ENCODE measurements at regions not wholly inside any gene's neighbourhood (a gene's known extent, or its start where the extent isn't known, plus 50 kb on each side); places are given as distances from the start of the nearest gene placed in this dataset.

- H3K9ac ChIP-seq (ENCODE audit: low read depth in 2 of 2, low read length in 2 of 2), result no peak overlapping the region
- intact Hi-C loops (cut with DNase I), result no loop called here
- no peak for DNase-seq
- no peak for TF ChIP-seq CTCF (IDR thresholded peaks at IDR 0.05)
- no peak overlapping the region for H3K27ac ChIP-seq
- H3K9me3 ChIP-seq, result no peaks in the 10 kb centered on the region
- H3K4me3 ChIP-seq, result no peak overlapping the region
- H3K27me3 ChIP-seq, result no peaks in the 10 kb centered on the region
- H3K36me3 ChIP-seq, result no peaks in the 10 kb centered on the region
- H3K4me1 ChIP-seq, result no peaks in the 10 kb centered on the region
These were observed 245.2 kb upstream of the PLEKHG7 start for GRCh38 chr12:92457458-92458180.

GRCh38 chr12:92452763-92453162 lies 250.0 kb upstream of the PLEKHG7 start:
- Histone ChIP-seq H3K4me1 (no peaks in the 10 kb centered on the region), H3K27me3 (no peaks in the 10 kb centered on the region), H3K9ac (ENCODE audit: low read depth in 2 of 2, low read length in 2 of 2) (no peak overlapping the region), H3K9me3 (no peaks in the 10 kb centered on the region), H3K4me3 (no peak overlapping the region), H3K27ac (no peak overlapping the region), H3K36me3 (no peaks in the 10 kb centered on the region)
- no peak for TF ChIP-seq CTCF (IDR thresholded peaks at IDR 0.05)
- intact Hi-C loops (cut with DNase I), result no loop called here
- DNase-seq, result no peak

- TF ChIP-seq CTCF (IDR thresholded peaks at IDR 0.05), result no peak
- intact Hi-C loops (cut with DNase I), result no loop called here
These were observed 256.7 kb upstream of the PLEKHG7 start for GRCh38 chr12:92446083-92446460.

GRCh38 chr12:92445253-92446082 lies 257.3 kb upstream of the PLEKHG7 start:
- intact Hi-C loops (cut with DNase I), result no loop called here

More at GRCh38 chr12:92446083-92446460, 256.7 kb upstream of the PLEKHG7 start:
- no peaks in the 10 kb centered on the region for H3K36me3 ChIP-seq
- DNase-seq, result no peak
- H3K27me3 ChIP-seq, result no peaks in the 10 kb centered on the region
- no peaks in the 10 kb centered on the region for H3K9me3 ChIP-seq
- H3K4me3 ChIP-seq, result no peak overlapping the region
- no peak overlapping the region for H3K27ac ChIP-seq
- no peaks in the 10 kb centered on the region for H3K4me1 ChIP-seq
- H3K9ac ChIP-seq (ENCODE audit: low read depth in 2 of 2, low read length in 2 of 2), result no peak overlapping the region

GRCh38 chr12:92444763-92445162 lies 258.0 kb upstream of the PLEKHG7 start:
- H3K9me3 ChIP-seq, result no peaks in the 10 kb centered on the region
- no peak overlapping the region for H3K27ac ChIP-seq
- intact Hi-C loops (cut with DNase I), result no loop called here
- TF ChIP-seq CTCF (IDR thresholded peaks at IDR 0.05), result no peak
- no peak overlapping the region for H3K4me3 ChIP-seq
- no peak overlapping the region for H3K9ac ChIP-seq (ENCODE audit: low read depth in 2 of 2, low read length in 2 of 2)
- DNase-seq, result no peak
- H3K4me1 ChIP-seq, result no peaks in the 10 kb centered on the region
- H3K27me3 ChIP-seq, result no peaks in the 10 kb centered on the region
- no peaks in the 10 kb centered on the region for H3K36me3 ChIP-seq

More at GRCh38 chr12:92445253-92446082, 257.3 kb upstream of the PLEKHG7 start:
- TF ChIP-seq CTCF (IDR thresholded peaks at IDR 0.05), result no peak
- Histone ChIP-seq H3K27ac (no peak overlapping the region), H3K36me3 (no peaks in the 10 kb centered on the region), H3K4me1 (no peaks in the 10 kb centered on the region), H3K9me3 (no peaks in the 10 kb centered on the region), H3K9ac (ENCODE audit: low read depth in 2 of 2, low read length in 2 of 2) (no peak overlapping the region), H3K27me3 (no peaks in the 10 kb centered on the region), H3K4me3 (no peak overlapping the region)
- no peak for DNase-seq

Data from colonic mucosa (tissue), 4 donors.